Activated CD4-positive, alpha-beta T cell treated with anti-CD3 and anti-CD28 coated beads, Interleukin-2, amount 50 U/mL, for 48 hours (primary cell): ENCODE measurements at regions not wholly inside any gene's neighbourhood (a gene's known extent, or its start where the extent isn't known, plus 50 kb on each side); places are given as distances from the start of the nearest gene placed in this dataset.
"Not testable (repeated sequence)": the region's sequence is repeated elsewhere in the genome, so short reads cannot be mapped to it uniquely, and the experiment has no call there.

Source experiments
- DNase-seq, 2 experiments: peaks; one replicate each; pipeline ENCODE4 v3.0.0-alpha.2; 2020

DNA sequence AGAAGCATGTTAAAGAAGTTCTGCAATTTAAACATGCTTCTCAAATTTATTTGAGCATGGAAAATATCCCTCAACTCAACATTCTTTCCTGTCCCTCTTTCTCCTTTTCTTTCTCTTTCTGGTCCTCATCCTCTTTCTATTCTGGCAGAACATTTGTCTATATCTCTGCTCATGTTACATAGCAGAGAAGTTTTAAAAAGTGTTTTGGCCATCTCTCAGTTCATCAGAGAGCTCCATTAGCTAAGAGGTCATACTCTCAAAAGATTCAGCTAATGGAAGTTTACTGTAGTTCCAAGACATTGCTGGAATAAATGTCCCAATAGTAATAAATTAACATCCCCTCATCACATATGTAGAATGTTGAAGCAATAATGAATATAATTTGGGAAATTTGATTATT, 53.5 kb downstream of the XCL2 start:
- no peak for DNase-seq

DNA sequence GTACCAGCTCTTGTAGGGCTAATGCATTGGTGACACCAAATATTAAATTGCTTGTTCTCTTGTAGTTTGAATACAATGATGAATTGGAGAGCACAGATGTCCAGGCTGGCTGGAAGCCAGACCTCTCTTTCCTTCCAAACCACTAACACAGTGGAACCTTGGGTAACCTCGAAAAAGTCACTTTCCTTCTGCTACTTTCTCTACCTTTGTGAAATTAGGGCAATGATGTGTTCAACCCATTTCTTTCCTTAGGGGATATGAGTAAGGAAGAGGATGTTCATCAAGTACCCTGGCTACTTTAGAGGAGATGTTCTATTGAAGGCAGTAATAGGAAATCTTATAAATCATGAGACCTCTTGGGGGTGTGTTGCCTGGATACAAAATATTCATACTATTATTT, 55.7 kb downstream of the XCL2 start:
- no peak for DNase-seq

DNA sequence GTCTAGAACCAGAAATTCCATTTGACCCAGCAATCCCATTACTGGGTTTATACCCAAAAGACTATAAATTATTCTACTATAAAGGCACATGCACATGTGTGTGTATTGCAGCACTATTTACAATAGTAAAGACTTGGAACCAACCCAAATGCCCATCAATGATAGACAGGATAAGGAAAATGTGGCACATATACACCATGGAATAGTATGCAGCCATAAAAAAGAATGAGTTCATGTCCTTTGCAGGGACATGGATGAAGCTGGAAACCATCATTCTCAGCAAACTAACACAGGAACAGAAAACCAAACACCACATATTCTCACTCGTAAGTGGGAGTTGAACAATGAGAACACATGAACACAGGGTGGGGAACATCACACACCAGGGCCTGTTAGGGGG, 57.0 kb downstream of the XCL2 start:
- not testable (repeated sequence) for DNase-seq

DNA sequence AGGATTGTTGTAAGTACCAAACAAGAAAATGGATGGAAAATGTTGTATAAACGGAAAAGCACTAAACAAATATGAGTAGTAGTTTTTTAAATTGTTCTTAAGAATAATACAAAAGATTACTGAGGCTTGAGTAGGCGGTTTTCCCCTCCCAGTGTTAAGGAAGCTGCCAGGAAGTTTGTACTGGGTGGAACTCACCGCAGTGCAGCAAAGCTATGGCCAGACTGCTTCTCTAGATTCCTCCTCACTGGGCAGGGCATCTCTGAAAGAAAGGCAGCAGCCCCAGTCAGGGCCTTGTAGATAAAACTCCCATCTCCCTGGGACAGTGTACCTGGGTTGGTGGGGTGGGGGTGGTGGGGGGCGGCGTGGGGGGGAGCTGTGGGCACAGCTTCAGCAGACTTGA, 58.7 kb downstream of the XCL2 start:
- no peak for DNase-seq

DNA sequence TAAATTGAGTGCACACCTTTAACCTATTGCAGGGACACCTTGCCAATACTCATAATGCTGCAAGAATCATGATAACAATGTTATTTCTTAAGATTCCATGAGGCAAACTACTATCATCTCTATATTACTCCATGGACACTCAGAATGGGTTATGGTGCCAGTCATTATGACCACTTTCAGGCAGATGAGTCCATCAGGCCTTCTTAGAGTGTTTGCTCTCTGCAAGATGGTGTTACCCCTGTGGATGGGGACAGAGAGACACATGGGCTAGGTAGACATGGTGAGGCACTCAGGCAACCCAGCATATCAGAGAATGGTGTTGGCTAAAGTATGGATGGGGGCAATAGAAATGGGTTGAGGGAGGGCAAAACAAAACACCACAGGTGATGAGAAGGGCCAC, 59.7 kb downstream of the XCL2 start:
- no peak for DNase-seq

DNA sequence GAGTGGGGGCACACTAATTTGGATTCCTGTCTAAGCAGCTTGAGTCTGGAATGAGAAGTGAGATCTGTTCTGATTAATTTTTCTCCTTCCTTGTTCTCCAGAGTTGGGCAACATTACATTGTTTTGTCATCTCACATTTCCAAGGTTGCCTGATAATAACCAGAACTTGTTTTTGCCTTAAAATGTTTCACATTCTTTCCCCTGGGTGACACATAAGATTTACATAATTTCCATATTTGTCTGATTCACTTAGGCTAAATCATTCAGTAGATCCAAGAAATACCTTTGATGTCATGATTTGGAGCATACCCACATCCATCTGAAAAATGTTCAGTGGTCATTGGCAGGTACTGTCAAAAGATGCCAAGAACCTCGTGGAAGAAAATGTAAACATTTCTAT, 60.3 kb downstream of the XCL2 start:
- DNase-seq: no peak

DNA sequence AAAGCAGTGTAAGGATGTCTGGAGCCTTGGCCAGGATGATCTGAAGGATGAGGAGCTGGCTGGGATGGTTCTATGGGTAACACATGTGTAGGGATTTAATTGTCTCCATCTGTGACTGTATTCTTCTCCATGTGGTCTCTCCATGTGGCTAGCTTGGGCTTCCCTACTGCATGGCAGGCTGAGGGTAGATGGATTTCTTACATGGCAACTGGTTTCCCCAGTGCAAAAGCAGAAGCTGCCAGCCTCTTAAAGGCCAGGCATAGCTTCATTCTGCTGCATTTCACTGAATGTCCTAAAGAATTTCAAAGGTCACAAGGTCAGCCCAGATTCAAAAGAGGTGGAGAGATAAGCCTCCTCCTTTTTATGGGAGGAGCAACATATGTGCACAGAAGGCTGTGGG, 61.7 kb downstream of the XCL2 start:
- no peak for DNase-seq

DNA sequence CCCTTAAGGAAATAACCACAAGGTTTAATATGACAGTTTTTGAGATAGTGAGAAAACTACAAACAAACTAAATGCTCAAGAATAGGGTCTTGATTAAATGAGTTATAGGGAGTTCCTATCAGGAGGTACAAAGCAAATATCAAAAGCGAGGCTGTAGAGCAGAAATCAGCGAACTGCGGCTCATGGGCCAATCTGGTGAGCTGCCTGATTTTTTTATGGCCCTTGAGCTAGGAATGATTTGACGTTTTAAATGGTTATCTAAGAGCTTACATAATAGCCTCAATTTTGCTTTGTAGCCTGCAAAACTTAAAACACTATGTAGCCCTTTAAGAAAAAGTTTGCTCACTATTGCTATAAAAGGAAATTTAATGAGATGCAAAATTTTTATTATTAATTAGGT, 62.2 kb downstream of the XCL2 start:
- no peak for DNase-seq

DNA sequence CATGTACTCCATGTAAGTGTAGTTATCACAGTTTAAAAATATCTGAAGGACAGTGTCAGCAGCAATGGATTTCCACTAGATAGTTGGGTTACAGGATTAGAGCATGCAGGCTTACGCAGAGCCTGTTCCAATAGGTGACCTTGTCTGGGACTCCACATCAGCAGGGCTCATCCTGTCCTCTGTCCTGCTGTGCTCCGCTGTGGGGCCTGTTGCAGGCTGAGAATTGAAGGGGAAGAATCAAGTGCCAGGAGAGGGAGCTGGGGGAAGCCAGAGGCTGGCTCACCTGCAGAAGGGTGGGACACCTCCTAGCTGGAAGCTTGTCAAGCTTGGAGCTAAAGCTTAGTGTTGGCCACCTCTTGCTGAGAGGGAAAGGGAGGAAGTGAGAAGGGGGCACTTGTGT, 62.8 kb downstream of the XCL2 start:
- DNase-seq: no peak

DNA sequence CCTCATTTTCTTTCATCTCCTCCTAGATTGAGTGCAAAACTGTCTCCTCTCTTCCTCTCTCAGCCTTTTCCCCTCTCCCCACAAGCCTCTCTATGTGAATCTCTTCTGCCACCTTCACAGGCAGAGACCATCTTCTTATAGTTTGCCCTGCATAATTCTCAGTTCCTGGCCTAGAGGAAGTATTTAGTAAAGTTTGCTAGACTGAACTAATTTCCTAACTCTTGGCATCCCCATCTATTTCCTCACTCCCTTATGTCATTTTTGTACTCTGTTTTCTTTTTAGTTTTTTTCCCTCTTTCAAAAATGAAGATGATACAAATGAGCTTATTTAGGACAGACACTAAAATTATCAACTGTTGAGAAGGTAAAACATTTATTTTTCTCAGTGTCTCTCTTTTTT, 66.0 kb downstream of the XCL2 start:
- DNase-seq: no peak

DNA sequence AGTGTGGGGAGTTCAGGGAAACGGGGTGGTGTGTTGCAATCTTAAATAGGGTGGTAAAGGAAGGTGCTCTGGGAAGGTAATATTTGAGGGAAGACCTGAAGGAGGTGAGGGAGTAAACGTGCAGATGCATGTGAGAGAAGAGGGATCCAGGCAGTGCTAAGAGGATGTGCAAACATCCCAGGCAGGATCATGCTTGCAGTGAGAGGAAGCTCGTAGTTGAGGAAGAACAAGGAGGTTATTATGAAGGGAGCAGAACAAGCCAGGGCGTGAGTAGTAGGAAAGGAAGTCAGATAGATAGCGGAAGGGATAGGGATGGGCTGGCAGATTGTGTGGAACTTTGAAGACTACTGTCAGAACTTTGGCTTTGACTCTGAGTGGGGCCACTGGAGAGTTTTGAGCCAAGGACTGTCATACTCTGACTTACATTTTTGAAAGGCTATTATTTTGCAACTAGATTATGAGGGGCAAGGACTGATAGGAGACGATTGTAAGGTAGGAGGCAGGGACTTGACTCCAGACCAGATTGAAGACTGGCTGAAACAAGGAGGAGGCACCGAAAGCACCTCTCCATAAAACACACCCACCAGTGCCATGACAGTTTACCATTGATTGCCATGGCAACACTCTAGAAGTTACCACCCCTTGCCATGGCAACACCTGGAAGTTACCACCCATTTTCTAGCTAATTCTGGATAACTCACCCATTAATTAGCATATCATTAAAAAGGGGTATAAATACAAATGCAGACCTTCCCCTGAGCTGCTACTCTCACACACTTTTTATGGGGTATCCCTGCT, 67.0 kb downstream of the XCL2 start:
- DNase-seq: no peak

DNA sequence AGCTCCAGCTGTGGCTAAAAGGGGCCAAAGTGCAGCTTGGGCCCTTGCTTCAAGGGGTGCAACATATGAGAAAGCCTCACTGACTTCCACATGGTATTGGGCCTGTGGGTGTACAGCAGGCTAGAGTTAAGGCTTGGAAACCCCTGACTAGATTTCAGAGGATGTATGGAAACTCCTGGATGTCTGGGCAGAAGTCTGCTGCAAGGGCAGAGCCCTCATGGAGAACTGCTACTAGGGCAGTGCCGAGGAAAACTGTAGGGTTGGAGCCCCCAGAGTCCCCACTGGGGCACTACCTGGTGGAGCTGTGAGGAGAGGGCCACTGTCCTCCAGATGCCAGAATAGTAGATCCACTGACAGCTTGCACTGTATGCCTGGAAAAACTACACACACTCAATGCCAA, 69.5 kb downstream of the XCL2 start:
- no peak for DNase-seq

DNA sequence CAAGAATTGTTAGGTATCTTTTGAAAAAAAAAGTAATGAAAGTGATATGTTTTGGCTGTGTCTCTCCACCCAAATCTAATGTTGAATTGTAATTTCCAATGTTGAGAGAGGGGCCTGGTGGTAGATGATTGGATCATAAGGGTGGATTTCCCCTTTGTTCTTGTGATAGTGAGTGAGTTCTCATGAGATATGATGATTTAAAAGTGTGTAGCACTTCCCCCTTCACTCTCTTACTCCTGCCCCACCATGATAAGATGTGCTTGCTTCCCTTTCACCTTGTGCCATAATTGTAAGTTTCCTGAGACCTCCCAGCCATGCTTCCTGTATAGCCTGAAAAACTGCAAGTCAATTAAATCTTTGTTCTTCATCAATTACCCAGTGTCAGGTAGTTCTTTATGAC, 70.7 kb downstream of the XCL2 start:
- no peak for DNase-seq

DNA sequence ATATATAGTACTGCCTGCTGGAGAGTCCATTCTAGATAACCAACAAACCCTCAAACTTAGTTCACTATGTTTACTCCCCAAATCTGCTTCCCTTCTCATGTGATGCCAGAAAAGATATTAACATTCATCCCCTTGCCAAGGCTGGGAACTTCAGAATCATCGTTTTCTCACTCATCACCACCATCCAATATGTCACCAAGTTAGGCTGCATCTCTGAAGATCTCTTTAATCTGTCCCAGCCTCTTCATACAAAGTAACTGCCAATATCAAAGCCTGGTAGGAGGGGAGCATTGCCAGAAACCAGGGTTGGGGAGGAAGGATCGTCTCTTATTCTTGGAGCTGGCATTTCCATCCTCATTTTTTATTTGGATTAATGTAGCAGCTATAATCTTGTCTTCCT, 71.6 kb downstream of the XCL2 start:
- DNase-seq: no peak

DNA sequence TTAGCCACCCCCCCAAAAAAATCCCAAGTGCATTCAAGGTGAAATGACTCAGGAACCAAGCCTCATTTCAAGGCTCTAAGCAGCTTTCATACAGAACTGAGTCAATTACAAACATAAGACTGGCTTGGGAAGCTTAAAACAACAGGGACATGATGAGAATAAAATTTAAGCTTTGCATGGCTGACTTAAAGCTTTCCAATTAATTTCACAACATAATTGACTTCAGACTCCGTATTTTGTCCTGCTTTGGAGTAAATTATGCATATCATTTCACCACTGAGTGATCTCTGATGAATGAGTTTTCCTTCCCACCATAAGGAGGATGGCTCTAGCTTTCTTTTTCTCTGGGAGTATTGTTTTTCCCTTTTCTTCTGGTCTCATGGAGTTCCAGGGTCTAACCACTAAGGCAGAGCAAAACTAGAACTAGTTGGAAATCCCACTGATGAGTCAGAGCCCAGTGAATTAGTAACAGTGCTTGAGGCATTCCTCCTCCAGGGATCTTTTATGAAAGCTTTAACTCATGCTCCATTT, 72.8 kb downstream of the XCL2 start:
- DNase-seq: no peak

DNA sequence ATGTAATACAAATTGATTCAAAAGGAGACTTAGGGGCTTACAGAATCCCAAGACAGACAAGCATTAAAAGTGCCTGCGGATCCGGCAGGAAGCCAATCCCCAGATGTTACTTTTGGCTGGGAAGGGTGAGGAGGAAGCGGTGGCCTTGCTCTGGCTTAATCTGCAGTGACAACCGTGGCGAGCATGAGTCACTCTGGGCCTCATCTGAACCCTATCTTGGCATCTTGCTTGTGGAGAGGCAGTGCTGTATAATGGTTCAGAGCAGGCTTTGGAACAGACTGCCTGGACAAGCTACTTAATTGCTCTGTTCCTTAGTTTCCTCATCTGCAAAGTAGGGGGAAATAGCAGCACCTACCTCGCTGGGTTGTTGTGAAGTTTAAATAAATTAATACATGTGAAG, 74.1 kb downstream of the XCL2 start:
- DNase-seq: peak; percentile 54 to 57

DNA sequence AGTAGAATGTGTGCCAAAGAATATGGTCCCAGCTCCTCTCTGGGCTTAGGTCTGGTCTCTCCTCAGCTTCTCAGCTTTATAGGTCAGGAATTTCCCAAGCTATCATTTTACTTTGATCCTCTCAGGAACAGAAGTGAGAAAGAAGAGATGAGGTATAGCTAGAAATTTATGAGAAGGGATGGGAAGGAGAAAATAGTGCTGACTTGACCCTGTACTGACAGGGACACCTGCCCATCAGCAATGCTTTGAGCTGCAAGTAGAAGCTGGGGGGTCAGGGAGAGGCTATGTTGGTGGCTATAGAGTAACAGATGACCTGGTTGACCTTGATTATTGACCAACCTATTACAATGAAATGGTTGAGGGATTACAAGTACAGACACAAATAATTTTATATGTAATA, 75.0 kb downstream of the XCL2 start:
- no peak for DNase-seq

DNA sequence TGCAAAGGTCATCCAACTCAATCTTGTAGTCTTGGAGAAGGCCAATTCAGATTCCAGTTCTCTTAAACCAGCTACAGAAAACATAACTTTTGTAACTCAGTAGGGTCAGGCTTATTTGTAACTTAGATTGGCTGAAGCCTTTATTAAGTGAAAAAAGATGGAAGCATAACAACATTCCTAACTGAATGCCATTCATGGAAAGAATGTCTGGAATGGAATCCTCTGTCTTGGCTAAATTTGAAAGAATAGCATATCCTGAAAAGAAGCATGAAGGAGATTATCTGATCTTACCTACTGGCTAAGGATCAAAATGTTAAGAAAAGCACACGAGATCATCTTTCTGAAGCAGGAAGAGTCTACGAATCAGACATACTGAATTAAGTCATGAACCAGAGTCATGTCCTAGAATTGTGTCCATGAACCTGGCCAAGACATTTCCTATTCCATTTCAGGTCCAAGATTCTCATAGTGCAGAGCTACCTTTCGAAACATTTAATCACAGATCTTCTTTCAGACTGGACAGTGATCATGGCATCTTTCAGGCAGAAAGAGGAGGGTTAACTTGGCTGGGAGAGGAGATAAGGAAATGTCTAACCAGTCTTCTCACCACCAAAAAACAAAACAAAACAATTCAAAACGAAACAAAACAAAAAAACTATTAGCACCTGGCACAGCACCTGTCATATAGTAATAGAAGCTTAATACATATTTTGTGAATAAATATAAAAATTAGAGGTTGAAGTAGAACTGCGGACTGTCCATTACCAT, 75.6 kb downstream of the XCL2 start:
- DNase-seq: no peak

DNA sequence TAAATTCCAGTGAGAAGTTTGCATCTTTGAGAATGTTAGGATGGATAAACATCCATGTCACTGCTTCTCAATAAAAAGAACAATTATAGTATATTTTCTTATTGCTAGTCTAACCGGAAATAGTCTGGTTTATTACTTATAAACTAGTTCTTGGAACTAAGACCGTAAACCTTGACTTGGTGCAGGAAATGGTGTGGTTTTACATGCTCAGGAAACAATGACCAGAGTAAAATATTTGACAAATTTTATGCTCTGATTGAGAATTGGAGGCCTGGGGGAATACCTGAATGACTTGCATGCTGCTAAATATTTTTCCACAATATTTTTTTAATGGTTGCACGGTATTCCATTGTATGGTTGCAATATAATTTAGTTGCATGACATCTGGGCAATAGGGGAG, 76.3 kb downstream of the XCL2 start:
- no peak for DNase-seq

DNA sequence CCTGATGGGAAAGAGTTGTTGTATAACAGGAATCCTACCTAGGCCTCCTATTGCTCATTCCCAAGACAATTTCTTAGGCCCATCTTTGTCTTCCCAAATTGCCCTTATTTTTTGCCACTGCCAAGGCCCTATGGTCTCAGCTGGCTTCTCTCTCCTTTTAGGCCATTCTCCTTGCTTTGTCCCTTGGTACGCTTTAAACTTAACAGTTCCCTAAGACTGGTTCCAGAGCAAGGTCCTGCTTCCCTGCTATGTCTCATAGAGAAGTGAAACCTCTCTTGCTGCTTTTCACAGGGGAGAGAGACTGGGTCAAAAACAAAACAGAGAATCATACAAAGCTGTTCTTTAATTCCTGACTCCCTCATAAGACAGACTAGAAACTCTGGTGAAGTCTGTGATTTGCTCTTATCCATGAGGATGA, 77.1 kb downstream of the XCL2 start:
- no peak for DNase-seq

DNA sequence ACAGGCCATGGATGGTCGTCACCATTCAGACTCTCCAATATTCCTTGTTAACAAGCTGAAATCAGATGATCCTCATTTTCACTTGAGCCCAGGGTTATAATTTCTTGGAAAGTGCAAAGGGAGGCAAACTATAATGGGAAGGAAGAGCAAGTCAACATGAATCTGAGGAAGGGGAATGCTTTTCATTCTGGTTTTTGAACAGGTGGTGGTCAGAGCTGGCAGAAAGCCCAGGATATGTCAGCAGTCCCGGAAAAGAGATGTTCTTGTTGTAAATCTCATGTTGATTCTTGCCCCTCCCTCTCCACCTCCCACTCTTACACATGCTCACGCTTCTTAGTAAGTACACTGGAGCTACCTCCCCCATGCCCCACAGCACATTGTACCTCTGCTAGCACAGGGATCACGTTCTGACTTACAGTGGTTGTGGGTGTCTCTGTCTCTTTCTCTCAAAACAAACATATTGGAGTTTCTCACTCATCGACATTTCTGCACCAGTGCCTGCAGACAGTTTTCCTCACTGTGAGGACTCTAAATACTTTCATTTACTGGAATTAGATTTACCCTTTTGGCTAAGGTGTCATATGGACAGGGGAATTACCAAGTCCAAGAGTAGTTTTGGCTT, 77.6 kb downstream of the XCL2 start:
- peak; percentile 42 to 66 for DNase-seq

DNA sequence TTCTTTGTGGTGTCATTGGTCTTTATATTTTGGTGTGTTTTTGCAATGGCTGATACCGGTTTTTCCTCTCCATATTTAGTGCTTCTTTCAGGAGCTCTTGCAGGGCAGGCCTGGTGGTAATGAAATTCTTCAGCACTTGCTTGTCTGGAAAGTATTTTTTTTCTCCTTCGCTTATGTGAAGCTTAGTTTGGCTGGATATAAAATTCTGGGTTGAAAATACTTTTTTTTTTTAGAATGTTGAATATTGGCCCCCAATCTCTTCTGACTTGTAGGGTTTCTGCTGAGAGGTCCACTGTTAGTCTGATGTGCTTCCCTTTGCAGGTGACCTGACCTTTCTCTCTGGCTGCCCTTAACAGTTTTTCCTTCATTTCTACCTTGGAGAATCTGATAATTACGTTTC, 82.7 kb downstream of the XCL2 start:
- DNase-seq: not testable (repeated sequence)

DNA sequence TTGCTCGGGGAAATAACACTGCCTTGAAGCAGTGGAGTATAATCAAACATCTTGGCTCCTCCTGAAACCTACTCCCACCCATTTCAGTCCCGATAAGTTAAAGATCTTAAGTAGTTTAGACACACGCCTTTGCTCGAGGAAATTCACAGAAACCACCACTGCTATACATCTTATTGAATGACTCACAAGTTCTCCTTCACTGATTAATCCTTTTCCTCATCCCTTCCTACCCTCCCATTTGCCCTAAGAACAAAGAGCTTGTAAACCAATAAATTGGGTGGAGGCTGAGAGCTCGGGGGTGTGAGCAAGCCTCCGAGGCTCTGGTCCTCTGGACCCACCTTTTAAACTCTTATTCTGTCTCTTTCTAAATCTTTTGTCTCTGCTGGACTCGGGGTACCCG, 86.5 kb downstream of the XCL2 start:
- DNase-seq: not testable (repeated sequence)

DNA sequence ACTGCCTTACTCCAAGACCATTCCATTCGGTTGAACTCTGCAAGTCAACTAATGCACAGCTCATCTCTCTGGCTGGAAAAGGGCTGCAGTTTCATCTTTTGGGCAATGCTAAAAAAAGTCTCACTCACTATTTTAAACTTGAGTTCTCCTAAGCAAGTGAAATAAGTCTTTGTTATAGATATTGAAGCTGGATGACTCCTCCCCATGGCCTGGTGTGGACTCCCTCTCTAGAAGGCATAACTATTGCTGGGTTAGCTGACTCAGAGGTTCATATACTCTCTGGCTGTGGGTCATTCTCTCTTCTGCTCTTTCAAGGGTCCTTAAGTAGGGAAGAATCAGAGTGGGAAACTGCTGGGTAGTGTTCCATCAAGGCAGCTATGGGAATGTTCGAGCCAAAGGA, 88.0 kb downstream of the XCL2 start:
- DNase-seq: no peak
